Panc1 (cell line): ENCODE measurements at regions not wholly inside any gene's neighbourhood (a gene's known extent, or its start where the extent isn't known, plus 50 kb on each side); places are given as distances from the start of the nearest gene placed in this dataset.

ENCODE experiments used
- ATAC-seq: fragments of 200-7000 bp; cut with Tn5 transposase; 2 replicates; pipeline ENCODE4 v1.9.1; 2020; ENCODE audit warnings: mild to moderate bottlenecking, moderate library complexity
- BruUV-seq: library from RNA; stranded (reverse); fragments of 400-500 nt; replicated peaks from 2 replicates; lab custom pipeline; 2021; lab: Mats Ljungman, UMichigan
- CTCF ChIA-PET: fragments of 300-600 bp; sonication (Branson Sonifier 250); formaldehyde crosslinking; loops from one replicate; lab custom pipeline; 2022; ENCODE audit warnings: antibody characterized with exemption; lab: Charles Lee
- POLR2A ChIA-PET: fragments of 300-600 bp; sonication (Branson Sonifier 250); formaldehyde crosslinking; loops from one replicate; lab custom pipeline; 2022; ENCODE audit warnings: antibody characterized with exemption; lab: Charles Lee
- DNase-seq: peaks from one replicate; pipeline ENCODE4 v3.0.0-alpha.2; 2010; ENCODE audit warnings: low read depth, low spot score
- H3K27ac ChIP-seq: 2 replicates; pipeline ENCODE4 v1.5.1; 2011; ENCODE audit warnings: mild to moderate bottlenecking, low read length, inconsistent platforms
- H3K27me3 ChIP-seq: fragments of 200-500 bp; sonication (Bioruptor generic); 2 replicates; pipeline ENCODE4 v1.6.0; 2014; ENCODE audit warnings: low read length, inconsistent platforms; ENCODE audit not compliant: control insufficient read depth, insufficient read depth
- H3K36me3 ChIP-seq: fragments of 200-500 bp; sonication (Bioruptor generic); 2 replicates; pipeline ENCODE4 v1.5.1; 2014; ENCODE audit warnings: inconsistent platforms, mild to moderate bottlenecking, low read length, moderate library complexity; ENCODE audit not compliant: control insufficient read depth, insufficient read depth
- H3K4me1 ChIP-seq: 2 replicates; pipeline ENCODE4 v1.5.1; 2011; ENCODE audit warnings: inconsistent platforms, mild to moderate bottlenecking, low read length, moderate library complexity; ENCODE audit not compliant: control insufficient read depth, insufficient read depth
- H3K4me3 ChIP-seq, 2 experiments: 2 replicates each; pipeline ENCODE4 v1.5.1; 2011 to 2012; ENCODE audit warnings: low read depth in 2 of 2, low read length in 2 of 2, mild to moderate bottlenecking in 2 of 2, inconsistent platforms in 1 of 2, moderate library complexity in 1 of 2
- H3K9me3 ChIP-seq: fragments of 200-500 bp; sonication (Bioruptor generic); 2 replicates; pipeline ENCODE4 v1.5.1; 2014; ENCODE audit warnings: low read depth, mild to moderate bottlenecking, inconsistent platforms, low read length, moderate library complexity; ENCODE audit not compliant: control insufficient read depth, insufficient read depth
- POLR2AphosphoS5 ChIP-seq: IDR thresholded peaks from 2 replicates; pipeline ENCODE4 v1.6.1; 2012; ENCODE audit warnings: mild to moderate bottlenecking, low read depth, low read length, moderate library complexity
- SIN3A ChIP-seq: IDR thresholded peaks from 2 replicates; pipeline ENCODE4 v1.6.1; 2012; ENCODE audit warnings: low read depth, mild to moderate bottlenecking, low read length, moderate library complexity, borderline replicate concordance; ENCODE audit not compliant: insufficient read depth
- TCF7L2 ChIP-seq: IDR thresholded peaks from 2 replicates; pipeline ENCODE4 v1.6.1; 2011; ENCODE audit warnings: mild to moderate bottlenecking, low read depth, low read length, inconsistent platforms
- in situ Hi-C: cut with HindIII; loops from 2 replicates; pipeline ENCODE4 v1.10.0; 2016; ENCODE audit warnings: low sequenced_read_pairs, low pct_unique_long_range_greater_than_20kb
- intact Hi-C: fragments of 100-400 bp; cut with micrococcal nuclease; formaldehyde crosslinking; loops from one replicate; pipeline ENCODE4 v1.10.0; 2022; ENCODE audit not compliant: unreplicated experiment
- TF ChIP-seq, protein P1 (sequence below), 2 experiments: IDR thresholded peaks; 2 replicates each; pipeline ENCODE4 v1.6.1; 2011 to 2012; ENCODE audit warnings: low read depth in 2 of 2, control low read depth in 1 of 2, low read length in 1 of 2, mild to moderate bottlenecking in 1 of 2, moderate library complexity in 1 of 2; ENCODE audit not compliant: insufficient read depth in 1 of 2
- TF ChIP-seq, protein P2 (sequence below): fragments of 450-650 bp; IDR thresholded peaks from 2 replicates; pipeline ENCODE4 v1.5.1; 2017; ENCODE audit warnings: mild to moderate bottlenecking

DNA sequence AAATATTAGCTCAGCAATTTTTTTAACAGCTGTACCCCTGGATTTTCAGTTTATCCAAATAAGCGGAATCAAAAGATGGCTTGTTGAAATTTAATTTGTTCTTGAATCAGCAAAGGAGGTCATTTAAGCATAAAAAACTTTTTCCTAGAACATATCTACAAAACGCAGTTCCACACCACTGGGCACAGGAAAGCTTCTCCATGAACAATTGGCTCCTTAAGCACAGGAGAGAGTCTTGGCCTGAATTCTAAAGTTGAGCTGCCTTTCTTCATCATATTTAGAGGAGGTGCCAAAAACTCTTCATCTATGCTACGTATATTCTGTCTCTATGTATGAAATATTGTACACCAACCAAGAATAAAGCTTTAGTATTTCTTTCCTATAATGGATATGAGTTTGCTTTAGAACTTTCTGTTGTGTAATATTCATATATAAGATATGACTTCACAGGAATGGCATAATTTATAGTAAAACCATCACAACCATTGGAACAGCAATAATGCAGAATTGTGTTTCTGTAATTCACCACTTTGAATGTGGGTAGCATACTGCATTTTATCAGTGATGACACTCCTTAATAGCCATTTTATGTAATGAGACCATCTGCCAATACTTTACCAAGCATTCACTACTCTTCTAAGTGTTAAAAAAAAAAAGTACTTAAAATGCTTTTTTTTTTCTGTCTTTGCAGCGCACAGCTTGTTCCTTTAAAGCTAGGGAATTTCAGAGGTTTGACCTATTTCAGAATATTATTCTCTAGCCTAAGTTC is 263.7 kb downstream of the SLITRK6 start:
- Histone ChIP-seq H3K27ac (no peak overlapping the region), H3K36me3 (no peaks in the 10 kb centered on the region), H3K9me3 (no peaks in the 10 kb centered on the region), H3K4me1 (no peaks in the 10 kb centered on the region), H3K27me3 (no peaks in the 10 kb centered on the region), H3K4me3 (no peak overlapping the region)
- ATAC-seq: no peak
- in situ Hi-C loops: no loop called here
- intact Hi-C loops: no loop called here
- POLR2A ChIA-PET: no interaction called here
- no peak for TF ChIP-seq TCF7L2
- CTCF ChIA-PET: no interaction called here
- no TSS peak for BruUV-seq
- no peak for DNase-seq

DNA sequence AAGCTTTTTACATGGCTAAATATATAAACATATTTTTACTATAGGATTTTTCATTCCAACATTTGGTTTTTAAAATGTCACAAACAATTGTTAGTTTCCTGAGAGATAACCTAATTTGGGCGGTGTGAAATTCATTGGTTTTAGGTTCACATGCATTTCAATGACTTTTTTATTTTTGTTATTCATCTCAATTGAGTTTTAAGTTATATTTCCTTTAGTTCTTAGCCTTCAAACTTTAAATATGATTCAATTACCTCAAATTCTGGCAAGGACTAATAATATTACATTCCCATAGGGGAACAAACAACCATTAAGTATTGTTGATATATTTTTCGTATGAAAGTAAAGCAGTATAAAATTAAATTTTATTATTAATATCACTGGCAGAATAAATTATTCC is 265.3 kb downstream of the SLITRK6 start:
- ATAC-seq: no peak
- Histone ChIP-seq H3K27me3 (no peaks in the 10 kb centered on the region), H3K9me3 (no peaks in the 10 kb centered on the region), H3K36me3 (no peaks in the 10 kb centered on the region), H3K4me3 (no peak overlapping the region), H3K4me1 (0 out of 2 replicates have a peak, but pooled peaks cover under 1% of the 10 kb centered on the region), H3K27ac (no peak overlapping the region)
- DNase-seq: no peak
- CTCF ChIA-PET: no interaction called here
- in situ Hi-C loops: no loop called here
- intact Hi-C loops: no loop called here
- BruUV-seq: no TSS peak
- POLR2A ChIA-PET: no interaction called here
- TF ChIP-seq POLR2AphosphoS5 (no peak), TCF7L2 (no peak), SIN3A (no peak)
- TF ChIP-seq, protein P1, sequence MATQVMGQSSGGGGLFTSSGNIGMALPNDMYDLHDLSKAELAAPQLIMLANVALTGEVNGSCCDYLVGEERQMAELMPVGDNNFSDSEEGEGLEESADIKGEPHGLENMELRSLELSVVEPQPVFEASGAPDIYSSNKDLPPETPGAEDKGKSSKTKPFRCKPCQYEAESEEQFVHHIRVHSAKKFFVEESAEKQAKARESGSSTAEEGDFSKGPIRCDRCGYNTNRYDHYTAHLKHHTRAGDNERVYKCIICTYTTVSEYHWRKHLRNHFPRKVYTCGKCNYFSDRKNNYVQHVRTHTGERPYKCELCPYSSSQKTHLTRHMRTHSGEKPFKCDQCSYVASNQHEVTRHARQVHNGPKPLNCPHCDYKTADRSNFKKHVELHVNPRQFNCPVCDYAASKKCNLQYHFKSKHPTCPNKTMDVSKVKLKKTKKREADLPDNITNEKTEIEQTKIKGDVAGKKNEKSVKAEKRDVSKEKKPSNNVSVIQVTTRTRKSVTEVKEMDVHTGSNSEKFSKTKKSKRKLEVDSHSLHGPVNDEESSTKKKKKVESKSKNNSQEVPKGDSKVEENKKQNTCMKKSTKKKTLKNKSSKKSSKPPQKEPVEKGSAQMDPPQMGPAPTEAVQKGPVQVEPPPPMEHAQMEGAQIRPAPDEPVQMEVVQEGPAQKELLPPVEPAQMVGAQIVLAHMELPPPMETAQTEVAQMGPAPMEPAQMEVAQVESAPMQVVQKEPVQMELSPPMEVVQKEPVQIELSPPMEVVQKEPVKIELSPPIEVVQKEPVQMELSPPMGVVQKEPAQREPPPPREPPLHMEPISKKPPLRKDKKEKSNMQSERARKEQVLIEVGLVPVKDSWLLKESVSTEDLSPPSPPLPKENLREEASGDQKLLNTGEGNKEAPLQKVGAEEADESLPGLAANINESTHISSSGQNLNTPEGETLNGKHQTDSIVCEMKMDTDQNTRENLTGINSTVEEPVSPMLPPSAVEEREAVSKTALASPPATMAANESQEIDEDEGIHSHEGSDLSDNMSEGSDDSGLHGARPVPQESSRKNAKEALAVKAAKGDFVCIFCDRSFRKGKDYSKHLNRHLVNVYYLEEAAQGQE (IDR thresholded peaks at IDR 0.05; ENCODE audit: insufficient read depth in 1 of 2, low read depth in 2 of 2, low read length in 1 of 2): no peak
- TF ChIP-seq, protein P2, sequence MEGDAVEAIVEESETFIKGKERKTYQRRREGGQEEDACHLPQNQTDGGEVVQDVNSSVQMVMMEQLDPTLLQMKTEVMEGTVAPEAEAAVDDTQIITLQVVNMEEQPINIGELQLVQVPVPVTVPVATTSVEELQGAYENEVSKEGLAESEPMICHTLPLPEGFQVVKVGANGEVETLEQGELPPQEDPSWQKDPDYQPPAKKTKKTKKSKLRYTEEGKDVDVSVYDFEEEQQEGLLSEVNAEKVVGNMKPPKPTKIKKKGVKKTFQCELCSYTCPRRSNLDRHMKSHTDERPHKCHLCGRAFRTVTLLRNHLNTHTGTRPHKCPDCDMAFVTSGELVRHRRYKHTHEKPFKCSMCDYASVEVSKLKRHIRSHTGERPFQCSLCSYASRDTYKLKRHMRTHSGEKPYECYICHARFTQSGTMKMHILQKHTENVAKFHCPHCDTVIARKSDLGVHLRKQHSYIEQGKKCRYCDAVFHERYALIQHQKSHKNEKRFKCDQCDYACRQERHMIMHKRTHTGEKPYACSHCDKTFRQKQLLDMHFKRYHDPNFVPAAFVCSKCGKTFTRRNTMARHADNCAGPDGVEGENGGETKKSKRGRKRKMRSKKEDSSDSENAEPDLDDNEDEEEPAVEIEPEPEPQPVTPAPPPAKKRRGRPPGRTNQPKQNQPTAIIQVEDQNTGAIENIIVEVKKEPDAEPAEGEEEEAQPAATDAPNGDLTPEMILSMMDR: no peak

DNA sequence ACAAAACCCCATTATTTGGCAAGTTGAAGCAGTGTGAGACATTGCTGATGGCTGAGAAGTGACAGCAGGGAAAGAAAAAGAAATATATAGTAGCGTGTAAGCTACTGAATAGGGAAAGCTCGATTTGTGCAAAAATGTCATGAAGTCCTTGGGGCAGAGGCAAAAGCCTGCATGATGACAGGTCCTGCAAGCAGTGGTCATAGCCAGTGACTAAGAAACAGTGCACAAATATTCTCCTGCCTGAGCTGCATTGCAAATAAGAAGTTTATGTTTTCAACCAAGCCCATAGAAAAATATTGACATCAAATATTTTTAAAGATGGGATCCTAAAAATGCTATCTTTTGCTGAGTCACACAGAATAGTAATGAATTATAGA is 270.0 kb downstream of the SLITRK6 start:
- no TSS peak for BruUV-seq
- DNase-seq (no peak), ATAC-seq (peak; percentile 58)
- intact Hi-C loops: no loop called here
- Histone ChIP-seq H3K9me3 (no peaks in the 10 kb centered on the region), H3K4me1 (peaks cover 4% of the 10 kb centered on the region; the same call in 1 of the 2 replicates), H3K36me3 (no peaks in the 10 kb centered on the region), H3K4me3 (peak overlapping the region in 1 of 2 experiments; percentile 24; a peak in 1 of 4 replicates), H3K27ac (peak overlapping the region; percentile 48; the same call in 1 of the 2 replicates), H3K27me3 (no peaks in the 10 kb centered on the region)
- TF ChIP-seq TCF7L2: no peak
- no peak for TF ChIP-seq SIN3A
- TF ChIP-seq, protein P2: no peak
- no peak for TF ChIP-seq POLR2AphosphoS5
- TF ChIP-seq, protein P1 (IDR thresholded peaks at IDR 0.05; ENCODE audit: insufficient read depth in 1 of 2, low read depth in 2 of 2, low read length in 1 of 2): no peak
- CTCF ChIA-PET: no interaction called here
- POLR2A ChIA-PET: no interaction called here
- in situ Hi-C loops: no loop called here
